Rectal smooth muscle tissue (tissue), 1 donor: ENCODE measurements at regions not wholly inside any gene's neighbourhood (a gene's known extent, or its start where the extent isn't known, plus 50 kb on each side); places are given as distances from the start of the nearest gene placed in this dataset.

ENCODE experiments used
- H3K27ac ChIP-seq: one replicate; pipeline ENCODE4 v1.7.0; 2013; ENCODE audit warnings: low read depth, low read length, inconsistent platforms
- H3K27me3 ChIP-seq: one replicate; pipeline ENCODE4 v1.7.0; 2013; ENCODE audit warnings: low read length; ENCODE audit not compliant: control insufficient read depth, insufficient read depth
- H3K36me3 ChIP-seq: one replicate; pipeline ENCODE4 v1.7.0; 2013; ENCODE audit warnings: low read length; ENCODE audit not compliant: control insufficient read depth, insufficient read depth
- H3K4me1 ChIP-seq: one replicate; pipeline ENCODE4 v1.7.0; 2013; ENCODE audit warnings: low read length; ENCODE audit not compliant: control insufficient read depth, insufficient read depth
- H3K4me3 ChIP-seq: one replicate; pipeline ENCODE4 v1.7.0; 2013; ENCODE audit warnings: low read length
- H3K9ac ChIP-seq: one replicate; pipeline ENCODE4 v1.7.0; 2013; ENCODE audit warnings: low read length

DNA sequence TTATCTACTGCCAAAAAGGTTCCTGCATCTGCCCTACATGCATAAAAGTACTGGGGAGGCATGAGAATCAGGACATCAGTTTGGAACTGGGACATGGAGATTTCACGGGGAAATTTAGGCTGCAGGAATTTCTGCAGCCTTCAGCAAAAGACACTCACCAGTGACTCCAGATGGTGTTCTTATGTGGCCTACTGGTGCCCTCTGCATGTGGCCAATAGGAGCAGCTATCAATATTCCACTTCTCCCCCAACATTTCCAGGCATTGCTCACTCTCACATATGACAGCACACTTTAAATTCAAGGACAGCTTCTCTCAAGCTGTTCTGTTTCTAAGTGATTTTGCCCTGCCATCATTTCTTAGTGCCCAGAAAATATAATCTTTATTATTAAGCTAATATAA lies 570.5 kb upstream of the ARGLU1 start:
- Histone ChIP-seq H3K9ac (no peak overlapping the region), H3K27me3 (no peaks in the 10 kb centered on the region), H3K4me3 (no peak overlapping the region), H3K27ac (no peak overlapping the region), H3K36me3 (no peaks in the 10 kb centered on the region), H3K4me1 (no peaks in the 10 kb centered on the region)

DNA sequence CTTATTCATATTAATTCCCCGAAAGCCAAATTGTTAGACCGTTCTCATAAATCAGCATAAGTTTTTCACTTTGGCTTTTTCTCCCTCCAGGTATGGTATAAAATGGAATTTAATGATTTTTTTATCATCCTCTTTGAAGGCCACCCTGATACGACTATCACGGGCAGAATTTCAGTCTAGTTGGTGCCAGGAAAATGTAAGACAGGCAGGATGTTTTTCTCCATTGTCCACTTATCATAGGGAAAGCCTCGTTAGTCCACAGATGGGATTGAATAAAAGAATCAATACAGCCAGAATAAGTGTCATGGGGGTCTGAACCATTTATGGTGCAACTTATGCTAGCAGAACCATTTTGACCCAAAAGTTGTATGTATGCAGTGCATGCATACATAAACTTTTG lies 566.0 kb upstream of the ARGLU1 start:
- Histone ChIP-seq H3K36me3 (no peaks in the 10 kb centered on the region), H3K9ac (no peak overlapping the region), H3K4me1 (no peaks in the 10 kb centered on the region), H3K27ac (no peak overlapping the region), H3K27me3 (no peaks in the 10 kb centered on the region), H3K4me3 (no peak overlapping the region)

DNA sequence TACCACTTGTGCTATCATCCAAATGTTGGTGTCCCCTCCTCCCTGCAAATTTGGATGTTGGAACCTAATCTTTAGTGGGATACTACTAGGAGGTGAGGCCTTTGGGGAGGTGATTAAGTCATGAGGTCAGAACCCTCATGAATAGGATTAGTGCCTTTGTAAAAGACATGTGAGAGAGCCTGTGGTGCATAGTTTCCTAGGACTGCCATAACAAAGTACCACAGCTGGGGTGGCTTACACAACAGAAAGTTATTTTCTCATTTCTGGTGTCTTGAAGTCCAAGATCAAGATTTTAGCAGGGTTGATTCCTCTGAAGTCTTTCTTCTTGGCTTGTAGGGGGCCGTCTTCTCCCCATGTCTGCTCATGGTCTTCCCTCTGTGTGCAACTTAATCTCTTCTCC lies 562.6 kb upstream of the ARGLU1 start:
- Histone ChIP-seq H3K9ac (no peak overlapping the region), H3K4me3 (no peak overlapping the region), H3K4me1 (no peaks in the 10 kb centered on the region), H3K36me3 (no peaks in the 10 kb centered on the region), H3K27ac (no peak overlapping the region), H3K27me3 (no peaks in the 10 kb centered on the region)

DNA sequence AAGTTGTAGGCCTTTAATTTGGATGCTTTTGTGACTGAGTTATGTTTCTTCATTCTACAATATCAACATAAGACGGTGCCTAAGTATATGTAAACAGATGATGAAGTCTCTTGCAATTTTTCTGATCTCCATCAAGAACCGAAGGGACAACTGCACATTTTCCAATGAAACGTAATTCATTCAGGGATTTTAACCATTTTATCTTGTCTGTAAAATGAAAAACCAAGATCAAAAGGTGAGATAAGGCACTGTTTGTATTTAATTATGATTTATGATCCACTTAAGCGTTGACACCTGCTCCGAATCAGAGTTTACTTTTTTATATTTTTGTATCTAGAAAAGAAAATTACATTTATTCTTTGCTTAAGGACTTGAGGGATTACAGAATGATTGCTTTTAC lies 556.8 kb upstream of the ARGLU1 start:
- no peaks in the 10 kb centered on the region for H3K27me3 ChIP-seq

DNA sequence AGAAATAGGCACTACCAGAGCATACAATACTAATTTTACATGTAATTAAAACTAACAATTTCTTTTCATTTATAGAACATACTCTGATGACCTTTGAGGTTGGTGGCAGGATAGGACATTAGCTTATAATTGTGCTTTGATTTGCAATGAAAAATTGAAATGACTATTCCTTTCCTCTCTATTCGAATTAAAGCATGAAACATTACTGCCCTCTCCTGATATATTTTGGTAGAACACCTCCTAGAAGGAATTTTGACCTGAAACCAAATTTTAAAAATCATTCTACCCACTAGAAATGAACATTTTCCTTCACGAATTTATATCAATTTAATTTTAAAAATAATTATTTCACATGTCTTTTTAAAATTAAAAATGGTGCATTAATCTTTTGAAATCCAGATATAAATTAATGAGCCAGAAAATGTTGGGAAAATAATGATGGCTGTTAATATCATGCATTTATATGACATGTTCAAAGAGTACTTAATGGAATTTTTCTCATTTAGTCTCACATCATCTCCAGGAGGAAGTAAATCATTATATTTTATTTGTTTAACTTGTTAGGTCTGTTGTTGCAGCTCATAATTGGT lies 556.3 kb upstream of the ARGLU1 start:
- Histone ChIP-seq H3K27me3 (no peaks in the 10 kb centered on the region), H3K36me3 (no peaks in the 10 kb centered on the region), H3K4me1 (no peaks in the 10 kb centered on the region), H3K4me3 (no peak overlapping the region), H3K27ac (no peak overlapping the region), H3K9ac (no peak overlapping the region)

More for the DNA sequence above, 556.8 kb upstream of the ARGLU1 start:
- Histone ChIP-seq H3K36me3 (no peaks in the 10 kb centered on the region), H3K4me1 (no peaks in the 10 kb centered on the region), H3K27ac (no peak overlapping the region), H3K4me3 (no peak overlapping the region), H3K9ac (no peak overlapping the region)

DNA sequence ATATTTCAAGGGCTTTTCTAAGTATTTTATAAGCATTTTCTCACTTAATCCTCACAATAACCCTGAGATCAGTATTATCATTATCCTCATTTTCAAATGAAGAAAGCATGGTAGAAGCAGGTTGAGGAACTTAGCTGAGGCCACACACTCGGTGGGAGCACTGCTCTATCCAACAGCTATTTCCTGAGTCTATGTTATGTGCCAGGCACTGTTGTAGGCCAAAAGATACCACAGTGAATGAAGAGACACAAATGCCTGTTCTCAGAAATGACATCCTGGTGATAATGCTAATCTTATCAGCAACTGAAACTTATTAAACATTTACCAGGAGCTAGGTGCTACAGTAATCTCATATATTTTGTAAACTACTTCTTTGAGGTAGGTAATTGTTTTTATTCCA lies 553.9 kb upstream of the ARGLU1 start:
- H3K4me1 ChIP-seq: no peaks in the 10 kb centered on the region
- H3K27ac ChIP-seq: no peak overlapping the region
- no peaks in the 10 kb centered on the region for H3K27me3 ChIP-seq
- no peak overlapping the region for H3K4me3 ChIP-seq
- no peaks in the 10 kb centered on the region for H3K36me3 ChIP-seq
- no peak overlapping the region for H3K9ac ChIP-seq

DNA sequence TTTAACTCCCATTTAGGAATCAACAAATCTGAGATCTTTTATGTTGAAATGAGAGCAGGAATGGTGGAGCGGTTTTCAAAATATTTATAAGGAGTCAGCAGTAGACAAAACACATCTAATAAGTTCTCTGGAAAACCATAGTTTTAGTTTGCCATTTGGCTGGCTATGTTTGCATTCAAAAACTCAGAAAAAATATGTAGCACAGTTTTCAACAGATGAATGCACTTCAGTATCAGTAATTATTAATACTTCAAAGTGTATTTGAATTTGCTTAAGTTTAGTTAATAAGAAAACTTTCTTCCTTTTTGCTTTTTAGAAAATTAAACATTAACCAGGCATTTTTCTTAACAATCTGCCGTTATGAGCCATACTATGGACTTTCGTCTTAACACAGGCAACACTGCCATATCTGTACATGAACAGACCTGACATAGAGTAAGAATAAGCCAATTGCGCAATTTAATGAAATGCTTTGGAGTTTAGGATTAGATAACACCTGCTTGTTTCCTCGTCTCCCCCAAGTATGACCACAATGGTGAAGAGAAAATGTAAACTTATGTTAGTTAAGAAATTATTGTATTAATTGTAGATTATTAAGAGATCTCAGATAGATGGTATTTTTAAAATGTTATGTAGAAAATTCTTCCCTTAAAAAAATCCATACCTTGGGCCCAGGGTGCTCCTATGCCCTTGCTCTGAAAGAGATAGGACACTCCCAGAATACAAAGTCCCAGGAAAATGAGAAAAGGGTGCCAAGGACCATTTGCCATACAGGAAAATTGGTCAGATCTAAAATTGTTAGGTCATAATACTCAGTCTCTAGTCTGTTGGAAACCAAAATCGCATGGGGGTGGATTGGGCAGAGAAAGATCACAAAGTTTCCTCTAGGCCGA lies 552.3 kb upstream of the ARGLU1 start:
- Histone ChIP-seq H3K4me3 (no peak overlapping the region), H3K9ac (no peak overlapping the region), H3K27me3 (no peaks in the 10 kb centered on the region), H3K4me1 (no peaks in the 10 kb centered on the region), H3K36me3 (no peaks in the 10 kb centered on the region), H3K27ac (no peak overlapping the region)

DNA sequence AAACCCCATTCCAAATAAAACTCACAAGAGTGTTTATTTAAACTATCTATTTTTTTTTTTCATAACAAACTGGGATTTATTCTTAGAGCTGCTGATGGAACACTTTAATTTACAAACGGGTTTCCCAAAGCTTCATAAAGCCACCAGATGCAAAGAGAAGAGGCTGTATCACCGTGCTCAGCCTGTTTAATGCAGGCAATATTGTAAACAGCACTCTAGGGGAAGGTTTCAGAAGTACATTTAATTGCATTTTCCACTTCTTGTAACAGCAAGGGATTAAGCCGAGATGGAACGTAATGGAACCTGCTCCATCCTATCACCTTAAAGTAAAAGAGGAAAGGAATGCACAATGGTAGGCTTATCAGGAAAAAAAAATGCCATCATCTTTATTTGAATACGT lies 550.6 kb upstream of the ARGLU1 start:
- Histone ChIP-seq H3K4me3 (no peak overlapping the region), H3K9ac (no peak overlapping the region), H3K36me3 (no peaks in the 10 kb centered on the region), H3K27me3 (no peaks in the 10 kb centered on the region), H3K4me1 (no peaks in the 10 kb centered on the region), H3K27ac (no peak overlapping the region)

DNA sequence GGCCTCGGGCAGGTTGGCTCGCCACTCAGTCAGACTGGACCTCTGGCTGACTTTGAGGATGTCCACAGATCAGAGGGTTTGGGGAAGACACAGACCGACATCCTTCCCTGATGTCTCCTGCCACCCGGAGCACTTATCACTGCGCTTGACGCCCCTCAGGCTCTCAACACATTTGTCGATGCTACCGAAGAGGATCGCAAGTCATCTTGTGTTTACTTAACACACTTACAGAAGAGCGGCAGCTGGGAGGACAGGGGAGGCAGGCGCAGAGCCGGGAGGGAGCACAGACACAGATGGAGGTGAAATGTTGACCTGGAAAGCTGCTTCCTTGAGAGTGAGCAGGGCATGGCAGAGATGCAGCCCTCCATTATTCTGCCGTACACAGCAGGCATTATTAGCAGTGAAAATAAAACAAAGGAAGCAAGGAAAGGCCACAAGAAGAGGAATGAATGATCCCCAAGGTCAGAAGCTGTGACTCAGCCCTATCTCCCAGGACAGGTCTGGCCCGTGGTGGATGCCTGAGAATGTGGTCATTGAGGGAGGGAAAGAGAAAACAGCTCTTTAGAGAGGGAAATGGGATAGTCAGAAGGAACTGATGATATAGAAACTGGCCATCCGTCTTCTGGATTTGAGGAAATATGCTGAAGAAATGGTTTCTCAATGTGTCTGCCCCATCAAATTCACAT lies 549.5 kb upstream of the ARGLU1 start:
- no peak overlapping the region for H3K27ac ChIP-seq
- H3K4me3 ChIP-seq: no peak overlapping the region
- no peaks in the 10 kb centered on the region for H3K27me3 ChIP-seq
- no peaks in the 10 kb centered on the region for H3K36me3 ChIP-seq
- H3K9ac ChIP-seq: no peak overlapping the region
- no peaks in the 10 kb centered on the region for H3K4me1 ChIP-seq

DNA sequence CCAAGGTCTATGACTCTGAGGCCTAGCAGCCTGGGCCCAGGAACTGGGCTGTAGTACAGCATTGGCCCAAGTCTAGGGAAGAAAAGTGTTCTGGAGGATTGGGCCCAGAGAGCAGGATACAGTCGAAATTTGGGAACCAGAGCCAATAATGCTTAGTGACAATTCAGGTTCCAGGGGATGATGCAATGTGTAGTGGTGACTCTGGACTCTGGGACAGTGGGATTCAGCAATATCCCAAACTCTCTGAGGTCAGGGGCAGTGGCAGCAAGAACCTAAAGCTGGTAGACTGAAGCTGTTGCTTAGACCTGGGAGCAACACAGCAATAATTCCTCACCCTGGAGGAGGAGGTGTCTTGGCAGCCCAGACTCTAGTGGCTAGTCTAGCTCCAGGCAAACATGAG lies 545.5 kb upstream of the ARGLU1 start:
- H3K36me3 ChIP-seq: no peaks in the 10 kb centered on the region
- H3K27me3 ChIP-seq: no peaks in the 10 kb centered on the region
- no peak overlapping the region for H3K9ac ChIP-seq
- H3K4me3 ChIP-seq: no peak overlapping the region
- no peak overlapping the region for H3K27ac ChIP-seq
- no peaks in the 10 kb centered on the region for H3K4me1 ChIP-seq

DNA sequence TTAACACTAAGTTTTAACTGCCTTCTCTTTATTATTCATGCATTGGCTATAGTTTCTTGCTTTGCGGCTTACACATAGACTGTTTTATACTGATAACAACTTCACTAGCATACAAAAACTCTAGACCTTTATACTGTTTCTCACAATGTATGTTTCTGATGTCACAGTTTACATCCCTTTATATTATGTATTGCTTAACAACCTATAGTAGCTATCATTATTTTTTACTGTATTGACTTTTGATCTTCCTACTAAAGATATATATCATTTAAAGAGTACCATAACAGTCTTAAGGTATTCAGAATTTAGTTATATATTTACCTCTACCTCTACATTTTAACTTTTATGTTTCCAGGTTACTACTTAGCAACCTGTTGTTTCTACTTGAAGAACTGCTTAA lies 543.3 kb upstream of the ARGLU1 start:
- Histone ChIP-seq H3K27ac (no peak overlapping the region), H3K36me3 (no peaks in the 10 kb centered on the region), H3K4me3 (no peak overlapping the region), H3K4me1 (no peaks in the 10 kb centered on the region), H3K27me3 (no peaks in the 10 kb centered on the region), H3K9ac (no peak overlapping the region)

DNA sequence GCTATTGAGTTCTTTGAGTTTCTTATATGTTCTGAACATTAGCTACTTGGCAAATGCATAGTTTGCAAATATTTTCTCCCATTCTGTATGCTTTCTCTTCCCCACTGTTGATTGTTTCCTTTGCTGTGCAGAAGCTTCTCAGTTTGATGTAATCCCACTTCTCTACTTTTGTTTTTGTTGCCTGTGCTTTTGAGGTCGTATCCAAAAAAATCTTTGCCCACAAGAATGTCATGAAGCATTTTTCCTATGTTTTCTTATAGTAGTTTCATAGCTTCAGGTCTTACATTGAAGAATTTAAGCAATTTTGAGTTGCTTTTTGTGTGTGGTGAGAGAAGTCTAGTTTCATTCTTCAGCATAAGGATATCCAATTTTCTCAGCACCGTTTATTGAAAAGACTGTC lies 536.7 kb upstream of the ARGLU1 start:
- H3K36me3 ChIP-seq: no peaks in the 10 kb centered on the region
- H3K27ac ChIP-seq: no peak overlapping the region
- H3K4me3 ChIP-seq: no peak overlapping the region
- no peaks in the 10 kb centered on the region for H3K4me1 ChIP-seq
- no peak overlapping the region for H3K9ac ChIP-seq
- no peaks in the 10 kb centered on the region for H3K27me3 ChIP-seq
